WI38 (cell line): ENCODE measurements at regions not wholly inside any gene's neighbourhood (a gene's known extent, or its start where the extent isn't known, plus 50 kb on each side); places are given as distances from the start of the nearest gene placed in this dataset.

Experiments used
- H3K4me3 ChIP-seq: 2 replicates; pipeline ENCODE4 v1.5.1; 2011; ENCODE audit warnings: low read depth, mild to moderate bottlenecking, control low read depth, low read length
- CTCF ChIP-seq: IDR thresholded peaks from 2 replicates; pipeline ENCODE4 v1.5.1; 2012; ENCODE audit warnings: low read depth, mild to moderate bottlenecking, control low read depth, low read length

- no peak for TF ChIP-seq CTCF
Measured at GRCh38 chr12:93191956-93192355, 185.8 kb upstream of the NUDT4 start.

GRCh38 chr12:93192878-93193277, 184.8 kb upstream of the NUDT4 start:
- no peak for TF ChIP-seq CTCF
- no peak overlapping the region for H3K4me3 ChIP-seq

More at GRCh38 chr12:93191956-93192355, 185.8 kb upstream of the NUDT4 start:
- no peak overlapping the region for H3K4me3 ChIP-seq

- TF ChIP-seq CTCF = no peak
- no peak overlapping the region for H3K4me3 ChIP-seq
Measured at GRCh38 chr12:93195511-93195910, 182.2 kb upstream of the NUDT4 start.

GRCh38 chr12:93197067-93197593, 180.6 kb upstream of the NUDT4 start:
- TF ChIP-seq CTCF = no peak

GRCh38 chr12:93198086-93198485, 179.6 kb upstream of the NUDT4 start:
- TF ChIP-seq CTCF = no peak
- H3K4me3 ChIP-seq = no peak overlapping the region

More at GRCh38 chr12:93197067-93197593, 180.6 kb upstream of the NUDT4 start:
- no peak overlapping the region for H3K4me3 ChIP-seq

- no peak for TF ChIP-seq CTCF
- no peak overlapping the region for H3K4me3 ChIP-seq
Measured at GRCh38 chr12:93199831-93200236, 177.9 kb upstream of the NUDT4 start.

- no peak for TF ChIP-seq CTCF
Measured at GRCh38 chr12:93200291-93200917, 177.3 kb upstream of the NUDT4 start.

More at GRCh38 chr12:93200291-93200917, 177.3 kb upstream of the NUDT4 start:
- H3K4me3 ChIP-seq = no peak overlapping the region
